HG03135 (cell line): ENCODE measurements at regions not wholly inside any gene's neighbourhood (a gene's known extent, or its start where the extent isn't known, plus 50 kb on each side); places are given as distances from the start of the nearest gene placed in this dataset.

Source experiments
- ATAC-seq: cut with Tn5 transposase; IDR thresholded peaks from one replicate; pipeline ENCODE4 v1.9.1; 2021; ENCODE audit warnings: mild to moderate bottlenecking, moderate library complexity; ENCODE audit not compliant: unreplicated experiment

GRCh38 chr10:44674536-44675386, 236.4 kb upstream of the TMEM72 start:
- ATAC-seq: no peak

GRCh38 chr10:44675387-44675874, 235.7 kb upstream of the TMEM72 start:
- no peak for ATAC-seq

GRCh38 chr10:44680764-44681163, 230.4 kb upstream of the TMEM72 start:
- no peak for ATAC-seq

- ATAC-seq: no peak
Observed at GRCh38 chr10:44682507-44682906, 228.6 kb upstream of the TMEM72 start.

GRCh38 chr10:44684661-44685060, 226.5 kb upstream of the TMEM72 start:
- no peak for ATAC-seq

- ATAC-seq: no peak
Observed at GRCh38 chr10:44685220-44685619, 225.9 kb upstream of the TMEM72 start.

- no peak for ATAC-seq
Observed at GRCh38 chr10:44685747-44686146, 225.4 kb upstream of the TMEM72 start.

- ATAC-seq: no peak
Observed at GRCh38 chr10:44689368-44689767, 221.8 kb upstream of the TMEM72 start.

- ATAC-seq: no peak
Observed at GRCh38 chr10:44696496-44696895, 214.6 kb upstream of the TMEM72 start.

GRCh38 chr10:44697116-44697515, 214.0 kb upstream of the TMEM72 start:
- no peak for ATAC-seq

GRCh38 chr10:44702531-44702930, 208.6 kb upstream of the TMEM72 start:
- no peak for ATAC-seq

GRCh38 chr10:44703241-44704155, 207.6 kb upstream of the TMEM72 start:
- ATAC-seq: no peak

GRCh38 chr10:44704616-44705015, 206.5 kb upstream of the TMEM72 start:
- ATAC-seq: no peak

GRCh38 chr10:44706745-44707144, 204.4 kb upstream of the TMEM72 start:
- ATAC-seq: no peak

GRCh38 chr10:44713307-44713706, 197.8 kb upstream of the TMEM72 start:
- no peak for ATAC-seq

GRCh38 chr10:44714451-44714850, 196.7 kb upstream of the TMEM72 start:
- no peak for ATAC-seq

GRCh38 chr10:44715136-44715535, 196.0 kb upstream of the TMEM72 start:
- no peak for ATAC-seq

GRCh38 chr10:44716470-44717015, 194.6 kb upstream of the TMEM72 start:
- ATAC-seq: no peak

- no peak for ATAC-seq
Observed at GRCh38 chr10:44723082-44723481, 188.1 kb upstream of the TMEM72 start.

GRCh38 chr10:44723619-44724325, 187.4 kb upstream of the TMEM72 start:
- no peak for ATAC-seq
